ENCODE measurements at regions not wholly inside any gene's neighbourhood (a gene's known extent, or its start where the extent isn't known, plus 50 kb on each side); places are given as distances from the start of the nearest gene placed in this dataset.

GRCh38 chr7:93651603-93652159 lies 77.2 kb upstream of the CALCR start:
- DNase-seq (ENCODE audit: low spot score), result no peak

- DNase-seq (ENCODE audit: low spot score), result no peak
Measured at GRCh38 chr7:93646538-93646937, 72.0 kb upstream of the CALCR start.

GRCh38 chr7:93636276-93636675 lies 61.8 kb upstream of the CALCR start:
- DNase-seq (ENCODE audit: low spot score), result no peak

- DNase-seq (ENCODE audit: low spot score), result no peak
Measured at GRCh38 chr7:93632371-93632770, 57.8 kb upstream of the CALCR start.

GRCh38 chr7:93629291-93629801 lies 54.8 kb upstream of the CALCR start:
- DNase-seq (ENCODE audit: low spot score), result no peak

GRCh38 chr7:93626869-93627268 lies 52.3 kb upstream of the CALCR start:
- DNase-seq (ENCODE audit: low spot score), result no peak

Data from HuH-7 (cell line).